SK-N-DZ (cell line): ENCODE measurements at regions not wholly inside any gene's neighbourhood (a gene's known extent, or its start where the extent isn't known, plus 50 kb on each side); places are given as distances from the start of the nearest gene placed in this dataset.
"Not testable (repeated sequence)": the region's sequence is repeated elsewhere in the genome, so short reads cannot be mapped to it uniquely, and the experiment has no call there.

Source experiments
- DNase-seq: peaks from one replicate; pipeline ENCODE4 v3.0.0-alpha.2; 2015; ENCODE audit warnings: low spot score

GRCh38 chr10:108374991-108375390, 1210.5 kb upstream of the SORCS1 start:
- DNase-seq = no peak

DNA sequence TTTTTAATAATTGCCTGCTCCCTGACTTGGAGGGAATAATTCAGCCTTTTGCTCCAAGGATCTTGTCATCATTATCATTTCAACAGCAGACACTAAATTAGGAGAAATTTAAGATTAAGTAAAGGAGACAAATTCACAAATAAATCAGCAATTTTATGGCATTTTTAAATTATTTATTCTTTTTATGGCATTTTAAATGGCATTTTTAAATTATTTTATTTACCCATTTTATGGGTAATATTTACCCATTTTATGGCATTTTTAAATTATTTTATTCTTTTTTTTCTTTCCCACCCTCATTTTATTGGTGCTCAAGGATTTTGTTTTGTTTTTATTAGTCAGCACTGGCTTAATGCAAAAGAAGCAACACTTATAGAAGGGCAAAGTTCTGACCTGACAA, 1201.0 kb upstream of the SORCS1 start:
- DNase-seq = no peak

- DNase-seq = no peak
These were observed 1199.1 kb upstream of the SORCS1 start for GRCh38 chr10:108363576-108363975.

DNA sequence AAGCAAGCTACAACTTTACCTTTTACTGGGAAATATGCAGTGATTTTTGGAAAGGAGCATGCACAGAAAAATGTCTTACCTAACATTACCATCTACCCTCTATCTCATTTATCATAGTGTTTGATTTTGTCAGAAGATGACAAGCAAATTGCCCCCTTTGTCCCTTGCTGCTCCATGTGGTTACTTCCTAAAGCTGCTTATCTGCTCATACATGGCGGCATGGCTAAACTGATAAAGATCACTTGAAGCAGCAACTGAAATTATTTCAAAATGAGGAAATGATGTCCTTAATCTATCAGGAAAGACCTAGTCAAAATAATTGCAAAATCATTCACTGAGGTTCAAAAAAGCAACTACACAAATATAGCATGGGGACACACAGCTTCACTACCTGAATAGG, 1198.5 kb upstream of the SORCS1 start:
- no peak for DNase-seq

DNA sequence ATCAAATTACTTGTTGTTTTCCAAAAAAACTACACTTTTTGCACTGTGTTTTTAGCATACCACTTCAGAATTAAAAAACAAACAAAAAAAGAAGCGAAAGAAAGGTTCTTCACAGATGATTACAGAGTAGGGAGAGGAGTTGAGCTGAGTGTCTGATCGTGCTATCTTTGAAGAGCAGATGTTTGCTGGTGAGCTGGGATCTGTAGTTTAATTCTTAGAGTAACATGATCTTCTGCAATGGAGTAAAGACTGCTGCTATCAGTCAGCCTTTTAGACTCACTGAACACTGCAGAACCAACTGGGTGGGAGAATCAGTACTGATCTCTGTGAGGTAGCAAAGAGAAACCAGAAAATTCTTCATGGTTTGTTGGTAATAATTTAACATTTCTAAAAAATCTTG, 1197.8 kb upstream of the SORCS1 start:
- peak; percentile 54 for DNase-seq

GRCh38 chr10:108360187-108360586, 1195.7 kb upstream of the SORCS1 start:
- DNase-seq = no peak

- DNase-seq = no peak
These were observed 1194.4 kb upstream of the SORCS1 start for GRCh38 chr10:108358912-108359311.

GRCh38 chr10:108352771-108353170, 1188.3 kb upstream of the SORCS1 start:
- no peak for DNase-seq

- DNase-seq = no peak
These were observed 1183.7 kb upstream of the SORCS1 start for GRCh38 chr10:108348215-108348614.

- no peak for DNase-seq
These were observed 1181.6 kb upstream of the SORCS1 start for GRCh38 chr10:108346066-108346465.

- no peak for DNase-seq
These were observed 1173.6 kb upstream of the SORCS1 start for GRCh38 chr10:108338146-108338545.

GRCh38 chr10:108336836-108337235, 1172.3 kb upstream of the SORCS1 start:
- DNase-seq = no peak

DNA sequence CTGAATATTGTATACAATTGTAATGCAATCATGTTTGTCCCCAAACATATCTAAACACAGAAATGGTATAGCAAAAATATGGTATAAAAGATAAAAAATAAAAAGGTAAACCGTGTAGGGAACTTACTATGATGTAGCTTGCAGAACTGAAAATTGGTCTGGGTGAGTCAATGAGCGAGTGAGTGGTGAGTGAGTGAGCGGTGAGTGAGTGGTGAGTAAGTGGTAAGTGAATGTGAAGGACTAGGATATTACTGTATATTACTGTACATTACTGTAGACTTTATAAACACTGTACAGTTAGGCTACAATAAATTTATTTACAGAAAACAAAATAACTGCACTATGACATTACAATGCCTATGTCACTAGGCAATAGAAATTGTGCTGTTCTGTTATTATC, 1163.2 kb upstream of the SORCS1 start:
- no peak for DNase-seq

- no peak for DNase-seq
These were observed 1158.8 kb upstream of the SORCS1 start for GRCh38 chr10:108323274-108323798.

DNA sequence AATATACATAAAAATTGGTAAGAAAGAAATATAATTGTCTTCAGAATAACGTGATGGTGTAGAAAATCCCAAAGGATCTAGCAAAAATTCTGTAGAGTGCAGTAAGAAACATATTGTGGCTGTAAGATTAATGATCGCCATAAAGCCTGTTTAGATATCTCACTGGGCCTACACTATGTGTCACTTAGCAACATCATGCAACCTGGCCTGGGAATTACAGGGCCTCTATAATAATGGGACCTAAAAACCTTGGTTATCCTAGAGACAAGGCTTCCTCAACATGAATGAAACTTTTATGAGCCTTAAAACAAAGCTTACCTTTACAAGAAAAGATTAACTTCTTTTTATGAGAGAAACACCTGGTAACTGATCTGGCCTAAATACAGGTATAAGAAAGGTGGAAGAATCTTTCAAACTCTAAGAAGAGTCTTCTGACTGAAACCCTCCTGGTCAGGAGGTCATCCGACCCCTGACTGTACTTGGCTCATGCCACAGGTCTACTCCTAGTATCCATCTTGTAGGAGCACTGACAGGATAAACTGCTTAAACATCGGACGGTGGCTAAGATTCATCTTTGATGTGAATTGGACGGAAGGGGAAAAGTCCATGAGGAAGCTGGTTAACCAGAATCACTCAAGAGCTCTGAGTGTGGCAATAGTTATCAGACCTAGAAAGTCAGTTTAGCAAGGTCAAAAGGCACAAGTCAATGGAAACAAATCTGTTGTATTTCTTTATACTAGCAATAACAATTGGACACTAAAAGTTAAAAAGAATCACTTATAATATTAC, 1155.1 kb upstream of the SORCS1 start:
- DNase-seq = no peak

- DNase-seq = not testable (repeated sequence)
These were observed 1151.1 kb upstream of the SORCS1 start for GRCh38 chr10:108315636-108316035.

DNA sequence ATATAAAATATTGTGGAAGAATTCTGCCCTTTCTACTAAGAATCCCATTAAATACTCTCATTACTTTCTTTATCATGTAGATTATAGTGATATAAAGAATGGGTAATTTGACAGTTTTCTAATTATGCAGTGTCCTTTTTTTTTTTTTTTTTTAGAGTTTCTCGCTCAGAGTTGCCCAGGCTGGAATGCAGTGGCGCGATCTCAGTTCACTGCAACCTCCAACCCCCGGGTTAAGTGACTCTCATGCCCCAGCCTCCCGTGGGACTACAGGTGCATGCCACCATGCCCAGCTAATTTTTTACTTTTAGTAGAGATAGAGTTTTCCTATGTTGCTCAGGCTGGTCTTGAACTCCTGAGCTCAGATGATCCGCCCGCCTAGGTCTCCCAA, 1143.4 kb upstream of the SORCS1 start:
- DNase-seq = no peak

- no peak for DNase-seq
These were observed 1142.9 kb upstream of the SORCS1 start for GRCh38 chr10:108307250-108307924.

DNA sequence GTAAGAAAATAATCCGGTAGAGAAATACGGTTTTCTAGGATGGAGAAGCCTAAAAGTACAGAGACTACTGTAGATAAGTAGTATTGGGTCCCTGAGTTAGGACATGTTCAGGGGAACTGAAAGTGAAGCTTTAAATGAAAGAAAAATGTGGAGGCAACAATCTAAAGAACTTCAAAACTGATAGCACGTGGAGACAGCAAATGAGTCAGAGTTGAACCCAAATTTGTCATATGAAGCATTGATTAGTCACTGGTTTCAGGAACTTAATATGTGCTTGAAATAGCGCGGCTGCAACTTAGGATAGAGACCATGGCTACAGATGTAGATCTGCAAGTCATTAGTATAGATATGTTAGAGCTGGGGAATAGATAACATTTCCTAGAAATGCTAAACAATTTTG, 1138.6 kb upstream of the SORCS1 start:
- DNase-seq = no peak

GRCh38 chr10:108301002-108301401, 1136.5 kb upstream of the SORCS1 start:
- DNase-seq = no peak

DNA sequence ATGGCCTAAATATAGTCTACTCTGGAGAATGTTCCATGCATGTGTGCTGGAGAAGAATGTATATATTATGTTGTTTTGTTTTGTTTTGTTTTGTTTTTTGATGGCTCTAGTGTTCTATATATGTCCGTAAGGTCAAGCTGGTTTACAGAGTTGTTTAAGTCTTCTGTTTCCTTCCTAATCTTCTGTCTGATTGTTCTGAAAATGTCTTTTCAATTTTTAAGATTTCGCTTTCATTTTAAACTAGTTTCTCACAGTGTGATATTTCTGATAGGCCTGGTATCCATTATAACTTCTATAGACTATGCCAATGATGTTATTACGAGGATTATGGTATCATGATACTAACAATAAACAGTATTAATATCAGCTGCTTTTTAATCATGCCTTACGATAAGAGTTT, 1126.3 kb upstream of the SORCS1 start:
- DNase-seq = no peak

GRCh38 chr10:108275895-108276685, 1111.6 kb upstream of the SORCS1 start:
- no peak for DNase-seq
